IMR-90 (cell line): ENCODE measurements at regions not wholly inside any gene's neighbourhood (a gene's known extent, or its start where the extent isn't known, plus 50 kb on each side); places are given as distances from the start of the nearest gene placed in this dataset.

Experiments
- ATAC-seq: fragments of 200-7000 bp; cut with Tn5 transposase; 2 replicates; pipeline ENCODE4 v1.9.1; 2020; ENCODE audit warnings: low read depth, mild to moderate bottlenecking, moderate library complexity
- BruUV-seq: library from RNA; stranded (reverse); fragments of 400-500 nt; replicated peaks from 2 replicates; lab custom pipeline; 2021; lab: Mats Ljungman, UMichigan
- CTCF ChIA-PET: fragments of 300-600 bp; formaldehyde crosslinking; extraction: SDS; loops from one replicate; lab custom pipeline; 2021; ENCODE audit warnings: antibody characterized with exemption; lab: Yijun Ruan, JAX
- POLR2A ChIA-PET: fragments of 300-600 bp; sonication (Branson Sonifier 250); formaldehyde crosslinking; loops from one replicate; lab custom pipeline; 2022; ENCODE audit warnings: antibody characterized with exemption; ENCODE audit not compliant: unreplicated experiment; lab: Charles Lee
- DNase-seq: peaks from one replicate; pipeline ENCODE4 v3.0.0; 2013
- H2AFZ ChIP-seq: replicated peaks from 2 replicates; pipeline ENCODE3; 2013; ENCODE audit warnings: low read length, mild to moderate bottlenecking; ENCODE audit not compliant: poor library complexity
- H2AK5ac ChIP-seq: 2 replicates; pipeline ENCODE4 v1.6.1; 2013; ENCODE audit warnings: low read depth, low read length, inconsistent platforms
- H2AK9ac ChIP-seq: replicated peaks from 2 replicates; pipeline ENCODE3; 2013; ENCODE audit warnings: mild to moderate bottlenecking, low read depth, low read length, moderate library complexity; ENCODE audit not compliant: poor library complexity
- H2BK120ac ChIP-seq: 2 replicates; pipeline ENCODE4 v1.6.1; 2013; ENCODE audit warnings: low read depth, low read length, inconsistent platforms
- H2BK15ac ChIP-seq: 3 replicates; pipeline ENCODE4 v1.6.1; 2013; ENCODE audit warnings: low read depth, low read length, inconsistent platforms
- H2BK20ac ChIP-seq: 2 replicates; pipeline ENCODE4 v1.6.1; 2013; ENCODE audit warnings: low read depth, mild to moderate bottlenecking, inconsistent platforms, low read length, moderate library complexity
- H2BK5ac ChIP-seq: 2 replicates; pipeline ENCODE4 v1.6.1; 2013; ENCODE audit warnings: mild to moderate bottlenecking, low read depth, low read length, inconsistent platforms; ENCODE audit not compliant: poor library complexity, severe bottlenecking
- H3K14ac ChIP-seq: replicated peaks from 2 replicates; pipeline ENCODE4 v1.6.1; 2013; ENCODE audit warnings: low read depth, low read length, inconsistent platforms
- H3K18ac ChIP-seq: 2 replicates; pipeline ENCODE4 v1.6.1; 2013; ENCODE audit warnings: low read depth, low read length, control low read depth
- H3K23ac ChIP-seq: 2 replicates; pipeline ENCODE4 v1.6.1; 2013; ENCODE audit warnings: low read depth, low read length, inconsistent platforms
- H3K27ac ChIP-seq: 2 replicates; pipeline ENCODE4 v1.5.1; 2013; ENCODE audit warnings: mild to moderate bottlenecking, control low read depth, low read length; ENCODE audit not compliant: insufficient read depth
- H3K27me3 ChIP-seq: 2 replicates; pipeline ENCODE4 v1.6.1; 2013; ENCODE audit warnings: low read length; ENCODE audit not compliant: control insufficient read depth, insufficient read depth
- H3K36me3 ChIP-seq: 2 replicates; pipeline ENCODE4 v1.6.1; 2013; ENCODE audit warnings: low read length, mixed read lengths; ENCODE audit not compliant: control insufficient read depth, insufficient read depth
- H3K4ac ChIP-seq: 2 replicates; pipeline ENCODE4 v1.6.1; 2013; ENCODE audit warnings: low read depth, low read length, inconsistent platforms
- H3K4me1 ChIP-seq: 2 replicates; pipeline ENCODE4 v1.6.1; 2013; ENCODE audit warnings: low read length, mixed read lengths; ENCODE audit not compliant: control insufficient read depth, insufficient read depth
- H3K4me2 ChIP-seq: 2 replicates; pipeline ENCODE4 v1.6.1; 2013; ENCODE audit warnings: low read depth, mild to moderate bottlenecking, control low read depth, low read length, moderate library complexity
- H3K4me3 ChIP-seq: 2 replicates; pipeline ENCODE4 v1.5.1; 2013; ENCODE audit warnings: low read depth, mild to moderate bottlenecking, control low read depth, low read length, moderate library complexity; ENCODE audit not compliant: insufficient read depth
- H3K56ac ChIP-seq: 2 replicates; pipeline ENCODE4 v1.6.1; 2013; ENCODE audit warnings: low read length, inconsistent platforms; ENCODE audit not compliant: insufficient read depth; ENCODE audit errors: extremely low read depth
- H3K79me1 ChIP-seq, 2 experiments: 2 replicates each; pipeline ENCODE4 v1.6.1; 2013; ENCODE audit warnings: low read length in 2 of 2, inconsistent platforms in 1 of 2, low read depth in 1 of 2
- H3K9ac ChIP-seq: 2 replicates; pipeline ENCODE4 v1.6.1; 2013; ENCODE audit warnings: low read depth, low read length, control low read depth
- H3K9me1 ChIP-seq: 2 replicates; pipeline ENCODE4 v1.6.1; 2013; ENCODE audit warnings: low read length, inconsistent platforms; ENCODE audit not compliant: insufficient read depth
- H3K9me3 ChIP-seq: 2 replicates; pipeline ENCODE4 v1.6.1; 2013; ENCODE audit warnings: low read length; ENCODE audit not compliant: control insufficient read depth, insufficient read depth
- H4K20me1 ChIP-seq: 2 replicates; pipeline ENCODE4 v1.6.1; 2013; ENCODE audit warnings: low read length, inconsistent platforms; ENCODE audit not compliant: insufficient read depth
- H4K5ac ChIP-seq: 2 replicates; pipeline ENCODE4 v1.6.1; 2013; ENCODE audit warnings: mild to moderate bottlenecking, low read depth, low read length, control low read depth
- H4K8ac ChIP-seq, 2 experiments: 2 replicates each; pipeline ENCODE4 v1.6.1; 2013; ENCODE audit warnings: low read depth in 2 of 2, low read length in 2 of 2, control low read depth in 1 of 2, inconsistent platforms in 1 of 2
- H4K91ac ChIP-seq: 2 replicates; pipeline ENCODE4 v1.6.1; 2013; ENCODE audit warnings: low read depth, low read length, inconsistent platforms; ENCODE audit not compliant: insufficient read depth
- CEBPB ChIP-seq: IDR thresholded peaks from 2 replicates; pipeline ENCODE4 v1.6.1; 2012; ENCODE audit warnings: low read depth, low read length, improper control_type of control experiment
- CHD1 ChIP-seq: IDR thresholded peaks from 2 replicates; pipeline ENCODE4 v1.6.1; 2012; ENCODE audit warnings: low read depth, low read length, improper control_type of control experiment
- NFE2L2 ChIP-seq: fragments of 150-350 bp; IDR thresholded peaks from 2 replicates; pipeline ENCODE4 v1.6.1; 2016; ENCODE audit warnings: low read depth, mild to moderate bottlenecking, low read length
- POLR2A ChIP-seq: IDR thresholded peaks from 2 replicates; pipeline ENCODE4 v1.6.1; 2012; ENCODE audit warnings: mild to moderate bottlenecking, low read depth, low read length
- RAD21 ChIP-seq: IDR thresholded peaks from 2 replicates; pipeline ENCODE4 v1.6.1; 2012; ENCODE audit warnings: low read length, improper control_type of control experiment
- USF2 ChIP-seq: fragments of 150-350 bp; IDR thresholded peaks from 2 replicates; pipeline ENCODE4 v1.6.1; 2017; ENCODE audit warnings: mild to moderate bottlenecking, antibody characterized with exemption, low read length, low read depth
- WGBS, 2 experiments: methylation state at CpG; one replicate each; pipeline versions ENCODE4 v1.1.5 to v1.1.7; 2013; ENCODE audit warnings: missing lambda C conversion rate in 2 of 2; ENCODE audit not compliant: insufficient read length in 1 of 2; ENCODE audit errors: extremely low coverage in 2 of 2; 5-methylcytosine and 5-hydroxymethylcytosine counted together
- dilution Hi-C: fragments of 300-500 bp; cut with HindIII; formaldehyde crosslinking; loops from one replicate; pipeline ENCODE4 v1.14.3; 2018; ENCODE audit warnings: low sequenced_read_pairs; ENCODE audit not compliant: unreplicated experiment
- in situ Hi-C: fragments of 300-500 bp; cut with MboI; formaldehyde crosslinking; loops from 3 replicates; pipeline ENCODE4 v1.14.3; 2019; ENCODE audit warnings: low sequenced_read_pairs, inconsistent platforms, mixed read lengths
- intact Hi-C: fragments of 100-400 bp; cut with micrococcal nuclease; formaldehyde crosslinking; loops from 2 replicates; pipeline ENCODE4 v1.10.0; 2022

GRCh38 chr9:21682981-21683380, 119.5 kb upstream of the MTAP start:
- no peaks in the 10 kb centered on the region for H4K20me1 ChIP-seq
- CTCF ChIA-PET: interaction anchor here (0.6 to 1.4 kb wide), 2 partner anchors 23 to 562 kb away, joined by 3 to 4 read pairs; no protein-coding TSS in a partner anchor
- H2AK5ac ChIP-seq: peak overlapping the region; percentile 52; the same call in 1 of the 2 replicates
- H3K4me3 ChIP-seq: no peak overlapping the region
- DNase-seq (peak; percentile 49), ATAC-seq (no peak)
- H4K5ac ChIP-seq: no peak overlapping the region
- no peaks in the 10 kb centered on the region for H3K27me3 ChIP-seq
- peak overlapping the region; percentile 79; the same call in 1 of the 2 replicates for H2BK120ac ChIP-seq
- peak overlapping the region; percentile 50; the same call in 1 of the 2 replicates for H2BK20ac ChIP-seq
- H3K56ac ChIP-seq: no peak overlapping the region
- H2BK15ac ChIP-seq: peak overlapping the region; percentile 73; the same call in 2 of the 3 replicates
- peaks cover 26% of the 10 kb centered on the region for H3K4me1 ChIP-seq
- TF ChIP-seq CEBPB (peak; percentile 12; the same call in 1 of the 2 replicates), POLR2A (no peak), USF2 (no peak), NFE2L2 (no peak), RAD21 (no peak), CHD1 (no peak)
- in situ Hi-C loops (loop anchor here (25.0 kb wide), 1 partner anchor 104 kb away; no protein-coding TSS in a partner anchor), dilution Hi-C loops (no loop called here), intact Hi-C loops (no loop called here)
- no peak overlapping the region; the same call in 1 of the 2 replicates for H3K14ac ChIP-seq
- H4K91ac ChIP-seq: no peak overlapping the region
- H3K4me2 ChIP-seq: no peak overlapping the region
- H3K23ac ChIP-seq: no peak overlapping the region; the same call in 1 of the 2 replicates
- peak overlapping the region; percentile 18; the same call in 1 of the 2 replicates for H3K4ac ChIP-seq
- H2AFZ ChIP-seq: no peak overlapping the region
- 0 out of 4 replicates have a peak overlapping the region, but pooled peaks of 1 of the 2 experiments have one; percentile 11 for H4K8ac ChIP-seq
- H3K9me3 ChIP-seq: no peaks in the 10 kb centered on the region
- H3K79me1 ChIP-seq: peaks cover 3 to 16% of the 10 kb centered on the region in 2 experiments; a peak in 2 of 4 replicates
- H3K9ac ChIP-seq: no peak overlapping the region
- no peak overlapping the region; the same call in 1 of the 2 replicates for H3K27ac ChIP-seq
- H3K9me1 ChIP-seq: peaks cover 17% of the 10 kb centered on the region
- no TSS peak for BruUV-seq
- POLR2A ChIA-PET: no interaction called here
- WGBS, 2 experiments: no CpG with 5 or more reads among the region's 2 CpGs
- no peaks in the 10 kb centered on the region for H3K36me3 ChIP-seq
- H3K18ac ChIP-seq: peak overlapping the region; percentile 76; the same call in 1 of the 2 replicates
- peak overlapping the region; percentile 71 for H2BK5ac ChIP-seq
- no peak overlapping the region for H2AK9ac ChIP-seq
